H4 (cell line): ENCODE measurements at regions not wholly inside any gene's neighbourhood (a gene's known extent, or its start where the extent isn't known, plus 50 kb on each side); places are given as distances from the start of the nearest gene placed in this dataset.

Experiments
- DNase-seq: peaks from one replicate; pipeline ENCODE4 v3.0.0-alpha.2; 2015; ENCODE audit warnings: low spot score

DNA sequence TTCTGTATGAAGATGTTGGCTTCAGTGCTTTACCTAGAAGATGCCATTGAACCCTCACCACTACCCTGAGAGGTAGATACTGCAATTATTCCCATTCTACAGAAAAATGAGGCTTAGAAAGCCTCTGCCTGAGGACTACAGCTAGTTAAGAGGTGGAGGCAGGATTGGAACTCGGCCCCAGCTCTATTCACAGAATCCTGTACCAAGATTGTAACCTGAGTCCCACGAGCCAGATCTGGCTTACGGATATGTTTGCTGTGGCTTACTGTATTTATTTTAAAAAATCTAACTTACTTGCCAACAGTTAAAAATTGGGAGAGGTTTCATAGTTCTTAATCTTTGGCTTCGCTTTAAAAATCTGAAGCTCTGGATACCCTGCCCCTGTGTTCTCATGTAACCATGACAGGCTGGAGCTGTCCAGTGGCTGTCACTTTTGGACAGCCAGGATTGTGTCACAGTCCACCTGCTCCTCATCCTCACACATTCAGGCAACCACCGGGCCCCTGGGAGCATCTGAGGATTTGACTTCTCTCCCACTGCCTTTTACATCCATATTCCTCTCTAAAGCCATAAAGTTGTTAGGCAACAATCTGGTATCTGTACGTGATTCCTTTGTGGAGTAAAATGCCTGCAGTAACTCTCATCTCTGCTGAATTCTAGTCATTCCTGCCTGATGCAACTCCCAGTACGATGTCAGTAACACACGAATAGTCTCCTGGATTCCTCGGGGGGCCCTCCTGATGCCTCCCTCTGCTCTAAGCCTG, 160.8 kb upstream of the SERP2 start:
- DNase-seq = no peak

DNA sequence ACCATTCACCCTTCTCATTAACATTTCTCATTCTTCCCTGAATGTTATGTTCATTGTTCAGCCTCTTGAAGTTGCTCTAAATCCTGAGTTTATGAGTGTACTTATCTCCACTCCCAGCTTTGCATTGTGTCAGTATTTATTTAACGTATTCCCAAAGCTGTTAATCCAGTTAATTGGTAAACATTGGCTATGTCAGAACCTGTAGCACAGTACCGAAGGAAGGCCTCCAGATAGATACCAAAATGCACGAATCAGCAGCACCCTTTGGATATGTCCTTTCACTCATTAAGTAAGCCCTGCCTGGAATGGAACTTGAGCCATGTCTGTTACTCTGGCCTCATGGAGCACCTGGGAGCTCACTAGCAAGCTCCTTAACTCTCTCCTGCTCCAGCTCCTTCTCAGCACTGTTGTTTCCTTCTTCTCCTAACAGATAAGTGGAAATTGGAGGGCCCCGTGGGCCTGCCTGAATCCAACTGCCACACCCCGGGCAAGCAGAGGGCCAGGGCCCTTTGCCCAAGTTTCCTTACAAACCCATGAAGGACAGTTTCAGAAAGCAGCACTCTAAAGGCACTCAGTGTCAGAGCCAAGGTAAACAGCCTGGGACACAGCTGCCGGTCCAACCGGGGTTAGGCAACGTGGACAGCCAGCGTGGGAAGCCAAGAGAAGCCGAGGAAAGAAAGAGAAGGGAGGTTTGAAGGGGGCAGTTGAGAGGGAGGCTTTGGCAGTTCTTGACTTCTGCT, 155.0 kb upstream of the SERP2 start:
- DNase-seq = no peak

DNA sequence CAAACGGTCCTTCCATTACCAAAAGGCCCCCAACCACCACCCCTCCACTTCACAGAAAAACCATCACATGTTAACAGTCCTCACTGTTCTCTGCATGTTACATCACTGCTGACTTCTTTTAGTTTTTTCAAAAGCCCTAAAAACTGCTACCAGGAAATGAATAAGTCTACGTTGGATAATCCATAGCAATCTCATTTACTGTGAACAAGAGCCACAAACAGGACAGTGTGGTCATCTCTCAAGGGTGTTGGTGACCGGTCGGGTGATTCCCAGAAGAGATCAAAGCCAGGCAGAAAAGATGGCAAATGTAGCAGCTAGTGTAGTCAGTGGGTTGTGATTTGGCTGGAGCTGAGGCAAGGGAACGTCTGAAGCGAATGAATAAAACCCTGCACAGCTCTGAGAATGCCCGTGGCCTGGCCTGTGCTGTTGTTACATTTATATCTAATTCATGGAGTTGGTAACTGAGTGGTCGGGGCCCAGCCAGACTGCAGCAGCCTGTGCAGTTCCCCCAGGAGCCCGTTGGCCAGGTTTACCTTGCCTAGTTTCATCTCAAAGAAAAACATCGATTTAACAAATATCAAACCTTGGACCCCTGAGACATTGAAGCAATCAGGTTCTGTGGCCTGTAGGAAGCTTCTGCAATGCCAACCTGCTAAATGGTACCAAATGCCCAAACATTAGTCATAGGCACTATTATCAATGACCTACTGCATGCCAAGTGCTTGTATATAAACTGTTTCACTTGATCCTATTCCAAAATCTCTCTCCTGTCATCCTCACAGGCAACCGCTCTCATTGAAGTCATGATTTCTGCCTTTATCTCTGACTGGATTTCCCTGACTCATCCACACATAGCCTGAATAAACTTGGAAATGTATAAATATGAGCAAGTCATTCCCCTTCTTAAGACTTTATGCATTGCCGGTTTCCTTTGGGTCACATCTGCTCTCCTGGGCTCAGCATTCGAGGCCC, 153.8 kb upstream of the SERP2 start:
- peak; percentile 9 for DNase-seq

DNA sequence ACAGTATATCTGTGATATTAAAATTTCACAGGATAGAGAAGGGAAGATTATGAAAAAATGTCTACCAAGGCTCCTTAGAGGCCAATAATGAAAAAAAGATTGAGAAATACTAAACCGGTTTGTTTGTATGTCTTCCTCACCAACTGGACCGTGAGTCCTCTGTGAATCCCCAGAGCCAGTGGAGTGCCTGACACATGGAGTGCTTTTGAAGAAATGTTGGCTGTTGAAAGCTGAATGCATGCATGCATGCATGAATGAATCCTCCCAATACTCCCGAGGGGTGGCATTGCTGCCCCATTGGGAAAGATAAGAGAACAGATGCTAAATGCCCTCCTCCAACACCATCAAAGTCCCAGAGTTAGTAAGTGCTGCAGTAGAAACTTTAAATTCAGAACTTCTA, 152.7 kb upstream of the SERP2 start:
- DNase-seq = no peak

DNA sequence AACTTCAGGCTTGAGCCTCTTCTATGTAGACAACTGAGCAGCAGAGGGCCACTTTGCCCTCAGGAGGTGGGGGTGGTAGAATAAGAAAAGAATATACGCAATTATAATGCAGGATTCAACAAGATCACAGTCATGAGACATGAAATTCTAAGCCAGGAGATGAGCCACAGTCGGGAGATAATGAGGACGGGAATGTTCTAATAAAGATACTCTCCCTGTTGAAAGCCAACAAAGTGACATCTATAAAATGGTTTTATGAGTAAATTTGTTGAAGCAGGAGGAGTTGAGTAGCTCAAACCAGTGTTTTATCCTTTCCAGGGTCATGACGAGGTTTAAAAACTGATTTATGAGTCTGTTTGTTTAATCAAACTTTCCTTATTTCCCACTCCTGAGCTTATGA, 152.0 kb upstream of the SERP2 start:
- no peak for DNase-seq

DNA sequence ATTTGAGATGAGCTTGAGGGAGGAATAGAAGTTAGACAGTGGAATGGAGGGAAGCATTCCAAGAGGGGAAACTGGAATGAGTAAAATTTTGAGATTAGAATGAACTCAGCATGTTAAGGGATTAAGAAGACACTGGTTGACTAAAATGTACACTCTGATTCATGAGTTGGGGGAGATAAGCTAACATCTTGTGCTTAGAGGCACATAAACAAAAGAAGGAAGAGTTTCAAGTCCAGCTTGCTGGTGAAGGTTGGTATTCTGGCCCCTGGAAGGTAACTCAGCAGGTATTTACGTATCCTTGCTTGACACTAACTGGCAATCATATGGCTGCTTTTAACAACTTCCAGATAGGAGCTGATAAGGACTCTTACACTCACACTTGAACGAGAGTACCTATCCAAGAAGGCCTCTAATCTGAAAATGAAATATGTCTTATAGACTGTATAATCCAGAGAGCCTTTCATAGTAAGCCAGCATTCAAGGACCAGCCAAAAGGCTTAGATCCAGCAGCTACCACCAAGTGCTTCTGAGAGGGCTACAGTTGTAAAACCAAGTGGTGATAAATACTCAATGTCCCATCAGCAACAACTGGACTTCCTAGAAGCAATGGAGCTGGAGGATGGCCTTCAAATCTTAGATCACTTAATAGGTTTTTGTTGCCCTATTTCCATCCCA, 149.7 kb upstream of the SERP2 start:
- DNase-seq = no peak

DNA sequence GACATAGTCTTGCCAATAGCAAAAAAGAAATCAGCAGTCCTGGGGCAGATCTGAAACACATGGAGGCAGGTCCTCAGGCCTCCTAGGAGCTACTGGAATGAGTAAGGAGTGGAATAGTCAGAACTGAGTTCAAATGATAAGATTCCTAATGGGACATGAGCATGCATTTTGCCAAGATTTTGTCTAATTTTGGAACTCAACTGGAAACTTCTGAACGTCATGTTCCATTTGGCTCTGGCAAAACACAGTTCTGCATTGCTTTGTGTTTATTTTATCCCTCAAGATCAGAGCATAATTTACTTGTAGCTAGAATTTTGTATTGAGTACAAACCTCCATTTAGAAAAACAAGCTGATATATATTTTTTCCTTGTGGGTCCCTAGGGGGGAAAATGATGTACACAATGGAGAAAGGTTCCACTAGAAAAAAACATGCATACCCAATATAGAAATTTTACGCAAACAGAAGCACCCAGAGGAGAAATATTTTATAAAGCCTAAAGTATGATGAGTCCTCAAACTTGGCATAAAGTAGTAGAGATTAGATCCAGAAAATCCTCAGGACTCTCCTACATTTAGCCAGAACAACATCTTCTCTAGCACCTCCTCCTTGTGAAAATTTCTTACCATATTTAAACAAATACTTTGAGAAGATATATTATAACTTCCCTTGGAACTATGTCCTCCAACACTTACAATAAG, 149.0 kb upstream of the SERP2 start:
- DNase-seq = no peak

DNA sequence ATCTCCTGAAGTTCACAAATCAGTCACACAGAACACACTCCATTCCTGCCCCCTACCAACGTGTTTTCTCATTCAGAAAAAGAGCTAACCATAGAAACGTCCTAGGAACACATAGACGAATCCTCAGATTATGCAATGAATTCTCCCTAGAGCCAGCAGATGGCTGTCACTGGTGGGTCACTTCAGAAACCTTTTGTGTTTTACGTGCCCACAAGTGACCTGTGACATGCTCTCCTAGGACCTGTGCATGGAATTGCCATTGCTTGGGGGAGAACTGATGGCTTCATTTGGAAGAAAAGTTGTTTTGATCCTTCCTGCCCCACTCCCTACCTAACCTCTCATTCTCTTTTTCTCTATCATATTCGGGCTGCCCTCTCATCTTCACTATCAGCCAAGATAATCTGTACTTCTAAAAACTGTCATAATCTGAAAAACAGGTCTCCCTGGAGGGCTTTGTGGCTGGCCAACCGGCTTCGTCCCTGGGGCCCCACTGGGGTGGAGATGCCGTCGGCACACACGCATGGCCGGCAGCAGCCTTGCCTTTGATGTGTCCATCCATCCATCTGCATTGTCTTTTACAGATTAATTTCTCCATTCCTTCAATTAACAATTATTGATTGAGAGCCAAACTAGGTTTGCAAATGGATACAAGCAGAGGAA, 144.1 kb upstream of the SERP2 start:
- DNase-seq = no peak

DNA sequence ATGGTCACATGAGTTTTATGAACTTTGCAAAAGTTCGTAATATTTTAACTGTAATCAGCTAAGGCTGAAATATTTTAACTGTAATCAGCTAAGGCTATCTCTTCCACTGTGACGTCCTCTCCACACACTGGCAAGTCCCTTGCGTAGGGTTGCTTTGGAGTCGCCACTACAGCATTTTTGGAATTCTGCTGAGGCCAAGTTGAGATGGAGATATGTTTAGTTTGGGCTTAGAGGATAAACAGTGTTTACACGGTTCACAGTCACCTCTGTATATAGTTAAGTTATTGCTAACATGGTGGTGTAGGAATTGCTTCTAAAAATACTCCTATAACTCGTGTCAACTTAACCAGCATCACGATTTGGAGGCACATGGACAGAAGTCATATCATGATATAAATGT, 143.6 kb upstream of the SERP2 start:
- peak; percentile 36 for DNase-seq

DNA sequence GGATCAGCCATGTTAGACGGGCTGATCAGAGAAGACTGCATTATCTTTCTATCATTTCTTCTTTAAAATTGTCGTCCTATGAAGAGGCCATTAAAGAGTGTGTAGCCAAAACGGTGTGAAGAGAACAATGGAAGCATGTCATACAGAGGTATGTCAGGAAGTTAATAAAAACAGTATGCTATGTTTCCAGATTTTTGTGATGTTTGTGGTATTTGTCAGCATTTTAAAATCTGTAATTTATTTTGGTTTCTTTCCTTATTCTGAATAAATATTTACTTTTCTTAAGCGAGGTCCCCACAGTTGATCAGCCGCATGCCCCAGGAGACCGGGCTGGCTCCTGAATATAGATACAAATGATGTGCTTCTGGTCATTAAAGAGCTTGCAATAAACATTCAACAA, 142.9 kb upstream of the SERP2 start:
- no peak for DNase-seq

DNA sequence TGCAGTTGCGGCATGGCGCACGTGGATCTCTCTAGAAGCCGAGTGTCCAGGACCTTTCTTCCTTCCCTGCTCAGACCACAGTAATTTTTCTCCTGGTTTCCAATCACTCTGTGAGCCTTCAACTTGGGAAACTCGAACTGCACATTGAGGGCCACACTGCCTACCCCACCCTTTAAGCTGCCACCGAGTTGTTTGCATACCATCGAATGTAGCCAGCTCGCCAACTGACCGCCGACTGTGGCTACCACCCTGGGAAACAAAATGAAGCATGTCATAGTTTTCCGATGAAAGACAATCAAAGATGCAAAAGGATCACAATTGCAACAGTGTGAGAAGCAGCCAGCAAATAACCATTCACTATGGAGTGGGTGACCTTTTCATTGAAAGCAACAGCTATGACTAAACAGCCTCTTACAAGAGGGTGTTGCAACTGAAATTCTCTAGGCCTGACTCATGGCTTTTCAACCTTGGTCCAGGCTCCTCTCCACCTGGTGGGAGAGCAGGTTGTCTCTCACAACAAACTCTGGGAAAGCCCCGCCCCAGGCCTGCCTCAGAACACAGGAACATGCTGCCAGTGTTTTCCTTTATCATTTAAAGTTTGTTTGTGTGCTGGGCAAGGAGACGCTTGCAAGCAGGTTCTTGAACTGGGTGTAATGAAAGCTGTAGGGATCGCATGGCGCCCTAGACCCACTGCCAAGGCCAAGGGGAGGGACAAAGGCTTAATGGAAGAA, 141.7 kb upstream of the SERP2 start:
- DNase-seq = peak; percentile 65

DNA sequence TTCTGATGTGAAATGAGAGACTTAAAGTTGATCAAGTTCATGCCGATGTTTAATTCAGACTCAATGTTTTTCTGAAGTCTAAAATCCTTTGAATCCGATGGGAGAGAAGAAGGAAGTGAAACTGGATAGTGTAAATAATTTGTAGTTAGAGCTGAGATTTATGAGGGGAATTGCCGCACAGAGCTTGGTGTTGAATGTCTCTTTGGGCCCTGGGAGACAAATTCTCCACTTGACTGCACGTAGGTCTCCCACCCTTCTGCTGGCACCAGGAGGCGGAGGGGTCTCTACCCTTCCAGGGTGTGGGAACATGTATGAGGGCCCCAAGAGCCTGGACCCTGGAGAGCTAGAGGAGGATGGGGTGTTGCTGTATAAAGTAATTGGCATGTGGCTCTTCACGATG, 140.8 kb upstream of the SERP2 start:
- DNase-seq = no peak

DNA sequence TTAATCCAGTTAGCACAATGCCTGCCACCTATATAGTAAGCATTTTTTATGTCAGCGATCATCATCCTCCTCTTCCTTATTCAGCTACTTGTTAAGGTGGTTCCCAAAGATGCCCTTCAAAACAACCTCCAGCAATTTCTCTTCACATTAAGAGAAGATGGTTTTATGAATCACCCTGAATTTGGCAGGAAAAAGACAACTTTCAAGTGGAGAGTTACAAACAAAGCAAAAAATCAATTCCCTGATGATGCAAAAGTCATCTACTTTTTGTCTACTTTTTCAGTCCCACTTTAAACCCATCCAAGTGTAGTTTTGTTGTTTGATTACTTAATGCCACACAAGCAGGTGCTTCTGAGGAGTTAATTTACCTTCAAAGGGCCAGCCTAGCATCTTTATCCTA, 139.1 kb upstream of the SERP2 start:
- no peak for DNase-seq

DNA sequence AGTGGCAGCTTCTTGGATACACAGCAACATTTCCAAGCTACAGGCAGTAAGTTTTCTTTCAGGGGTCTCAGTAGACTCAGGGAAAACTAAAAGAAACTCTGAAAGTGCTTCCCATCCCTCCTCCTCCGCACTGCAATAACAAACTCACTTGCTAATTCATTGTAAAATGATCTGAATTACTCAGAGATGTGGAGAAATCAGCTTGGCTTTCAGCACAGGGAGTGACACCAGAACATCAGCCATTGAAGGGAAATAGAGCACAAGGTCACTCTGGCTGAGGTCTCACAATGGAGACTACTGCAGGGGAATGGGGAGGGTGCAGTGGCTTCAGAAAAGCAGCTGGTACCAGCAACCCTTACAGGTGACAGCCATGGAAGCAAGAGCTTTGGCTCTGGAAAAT, 137.3 kb upstream of the SERP2 start:
- DNase-seq = no peak

DNA sequence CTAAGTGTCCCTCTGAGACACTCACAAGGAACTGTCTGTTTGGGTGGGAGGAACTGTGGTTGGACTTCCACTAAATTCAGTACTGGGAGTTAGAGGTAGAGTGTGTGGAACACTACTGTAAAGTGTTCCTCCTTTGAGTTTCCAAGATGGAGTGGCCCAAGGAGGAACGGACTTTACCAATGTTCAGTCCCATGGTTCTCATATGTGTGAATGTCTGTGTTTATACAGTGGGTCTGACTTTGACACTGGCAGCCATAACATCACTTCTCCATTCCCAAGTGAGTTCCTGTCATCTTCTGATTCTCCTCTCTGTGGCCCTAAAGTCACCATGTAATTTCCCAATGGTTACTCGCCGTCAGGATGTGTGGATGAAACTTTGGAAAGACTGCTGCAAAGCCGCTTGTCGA, 136.8 kb upstream of the SERP2 start:
- DNase-seq = no peak

DNA sequence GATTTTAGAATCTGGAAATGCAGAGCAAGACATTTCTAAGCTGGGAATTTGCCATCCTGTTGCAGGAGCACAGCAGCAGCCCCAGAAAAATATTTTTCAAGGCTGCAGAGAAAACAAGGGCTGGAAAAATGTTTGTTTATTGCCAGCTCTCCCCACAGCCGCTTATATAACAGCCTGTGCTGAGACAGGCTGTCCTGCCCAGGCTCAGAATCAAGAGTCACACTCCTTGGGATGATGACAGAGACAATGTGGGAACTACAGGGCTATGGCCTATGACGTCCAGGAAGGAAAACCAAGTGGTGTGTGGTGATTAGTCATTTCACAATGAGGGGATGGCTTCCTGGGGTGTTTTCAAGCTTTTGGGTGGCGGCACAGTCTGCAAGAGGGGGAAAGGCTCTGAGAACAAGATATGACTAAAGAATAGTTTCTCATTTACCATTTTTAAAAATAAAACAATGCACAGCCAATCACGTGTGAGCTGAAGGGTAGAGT, 136.3 kb upstream of the SERP2 start:
- DNase-seq = peak; percentile 78

DNA sequence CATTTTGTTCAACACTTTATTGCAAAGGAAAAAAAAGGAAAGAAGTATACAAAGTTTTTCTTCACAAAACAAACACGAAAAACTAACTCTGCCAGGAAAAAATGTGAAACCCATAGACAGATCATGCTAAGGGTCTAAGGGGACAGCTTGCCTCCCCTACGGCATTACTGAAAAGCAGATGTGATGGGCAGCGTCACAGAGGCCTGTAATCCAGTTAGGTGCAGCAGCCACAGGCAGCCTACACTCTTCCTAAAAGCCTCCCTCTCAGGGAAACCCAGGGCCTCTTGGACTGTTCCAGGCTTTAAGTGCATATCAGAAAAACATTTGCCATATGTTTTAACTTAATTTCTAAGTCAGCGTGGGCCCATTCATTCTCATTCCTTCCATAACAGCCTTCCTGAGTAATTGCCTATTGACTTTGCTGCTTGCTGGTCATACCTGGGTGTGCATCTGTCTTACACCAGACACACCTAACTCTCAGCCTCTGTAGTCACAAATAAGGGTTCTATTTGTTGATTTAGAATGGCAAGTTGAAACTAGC, 135.7 kb upstream of the SERP2 start:
- no peak for DNase-seq

DNA sequence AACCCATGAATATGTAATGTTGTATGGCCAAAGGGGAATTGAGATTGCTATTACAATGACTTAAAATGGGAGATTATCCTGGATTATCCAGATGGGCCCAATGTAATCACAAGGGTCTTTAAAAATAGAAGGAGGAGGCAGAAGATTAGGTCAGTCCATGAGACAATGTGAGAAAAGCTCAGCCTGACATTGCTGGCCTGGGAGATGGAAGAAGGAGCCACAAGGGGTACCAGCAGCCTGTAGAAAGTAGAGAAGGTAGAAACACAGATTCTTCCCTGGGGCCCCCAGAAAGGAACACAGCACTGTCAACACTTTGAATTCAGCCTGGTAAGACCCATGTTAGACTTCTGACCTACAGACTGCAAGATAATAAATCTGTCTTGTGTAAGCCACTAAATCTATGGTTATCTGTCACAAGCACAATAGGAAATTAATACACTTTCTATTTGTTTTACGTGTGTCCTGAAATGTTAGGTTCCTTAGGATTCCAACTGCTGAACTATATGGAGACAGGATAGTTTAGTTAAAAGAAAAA, 132.9 kb upstream of the SERP2 start:
- DNase-seq = no peak

DNA sequence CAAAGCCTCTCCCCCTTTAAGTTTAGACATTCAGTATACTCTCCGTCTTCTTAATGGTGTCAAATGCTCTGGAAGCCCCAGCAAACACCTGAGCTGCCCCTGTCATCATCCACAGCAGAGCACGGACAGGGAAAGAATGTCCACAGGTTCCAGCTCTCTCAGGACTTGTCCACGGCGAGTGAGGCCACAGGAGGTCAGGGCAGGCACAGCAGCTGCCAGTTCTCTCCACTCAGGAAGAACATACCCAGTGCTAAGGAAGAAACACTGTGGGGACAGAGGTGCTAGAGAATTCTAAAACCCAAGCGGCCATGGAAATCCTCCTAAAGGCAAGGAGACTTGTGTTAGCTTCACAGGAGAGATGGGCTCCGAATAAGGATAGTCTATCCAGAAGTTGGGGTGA, 132.0 kb upstream of the SERP2 start:
- no peak for DNase-seq
